LNCaP clone FGC (cell line): ENCODE measurements at regions not wholly inside any gene's neighbourhood (a gene's known extent, or its start where the extent isn't known, plus 50 kb on each side); places are given as distances from the start of the nearest gene placed in this dataset.
A peak's percentile ranks its signal among the peaks of the same experiment; 100 is the strongest.

Experiments used
- DNase-seq: peaks from one replicate; pipeline ENCODE4 v3.0.0-alpha.2; 2011; ENCODE audit warnings: low read depth
- H3K4me3 ChIP-seq: 2 replicates; pipeline ENCODE4 v1.5.1; 2011; ENCODE audit warnings: mild to moderate bottlenecking, low read depth, low read length, control low read depth
- CTCF ChIP-seq: IDR thresholded peaks from 2 replicates; pipeline ENCODE4 v1.5.1; 2012; ENCODE audit warnings: mild to moderate bottlenecking; ENCODE audit not compliant: control insufficient read depth, insufficient read depth; ENCODE audit errors: extremely low read depth

- no peak for TF ChIP-seq CTCF
- DNase-seq, result peak; percentile 31
- H3K4me3 ChIP-seq, result no peak overlapping the region
Measured at GRCh38 chr16:8505327-8505991, 84.9 kb downstream of the TMEM114 start.

- no peak overlapping the region for H3K4me3 ChIP-seq
- TF ChIP-seq CTCF, result no peak
- no peak for DNase-seq
Measured at GRCh38 chr16:8502446-8502845, 87.9 kb downstream of the TMEM114 start.

- DNase-seq, result no peak
- H3K4me3 ChIP-seq, result no peak overlapping the region
- TF ChIP-seq CTCF, result no peak
Measured at GRCh38 chr16:8500351-8500750, 90.0 kb downstream of the TMEM114 start.

GRCh38 chr16:8496364-8496763 is 93.9 kb downstream of the TMEM114 start:
- no peak overlapping the region for H3K4me3 ChIP-seq
- no peak for TF ChIP-seq CTCF
- DNase-seq, result peak; percentile 7

- no peak overlapping the region for H3K4me3 ChIP-seq
- TF ChIP-seq CTCF, result 0 out of 2 replicates have a peak, but pooled peaks have one; percentile 19
- DNase-seq, result no peak
Measured at GRCh38 chr16:8493972-8494371, 96.3 kb downstream of the TMEM114 start.

GRCh38 chr16:8492690-8493089 is 97.6 kb downstream of the TMEM114 start:
- no peak for TF ChIP-seq CTCF
- no peak overlapping the region for H3K4me3 ChIP-seq
- DNase-seq, result no peak

- DNase-seq, result no peak
- TF ChIP-seq CTCF, result no peak
- no peak overlapping the region for H3K4me3 ChIP-seq
Measured at GRCh38 chr16:8489580-8489979, 100.7 kb downstream of the TMEM114 start.
